ENCODE measurements at regions not wholly inside any gene's neighbourhood (a gene's known extent, or its start where the extent isn't known, plus 50 kb on each side); places are given as distances from the start of the nearest gene placed in this dataset.

GRCh38 chr3:66931699-66932098 is 66.4 kb upstream of the KBTBD8 start:
- TF ChIP-seq, protein P1, sequence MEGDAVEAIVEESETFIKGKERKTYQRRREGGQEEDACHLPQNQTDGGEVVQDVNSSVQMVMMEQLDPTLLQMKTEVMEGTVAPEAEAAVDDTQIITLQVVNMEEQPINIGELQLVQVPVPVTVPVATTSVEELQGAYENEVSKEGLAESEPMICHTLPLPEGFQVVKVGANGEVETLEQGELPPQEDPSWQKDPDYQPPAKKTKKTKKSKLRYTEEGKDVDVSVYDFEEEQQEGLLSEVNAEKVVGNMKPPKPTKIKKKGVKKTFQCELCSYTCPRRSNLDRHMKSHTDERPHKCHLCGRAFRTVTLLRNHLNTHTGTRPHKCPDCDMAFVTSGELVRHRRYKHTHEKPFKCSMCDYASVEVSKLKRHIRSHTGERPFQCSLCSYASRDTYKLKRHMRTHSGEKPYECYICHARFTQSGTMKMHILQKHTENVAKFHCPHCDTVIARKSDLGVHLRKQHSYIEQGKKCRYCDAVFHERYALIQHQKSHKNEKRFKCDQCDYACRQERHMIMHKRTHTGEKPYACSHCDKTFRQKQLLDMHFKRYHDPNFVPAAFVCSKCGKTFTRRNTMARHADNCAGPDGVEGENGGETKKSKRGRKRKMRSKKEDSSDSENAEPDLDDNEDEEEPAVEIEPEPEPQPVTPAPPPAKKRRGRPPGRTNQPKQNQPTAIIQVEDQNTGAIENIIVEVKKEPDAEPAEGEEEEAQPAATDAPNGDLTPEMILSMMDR (IDR thresholded peaks at IDR 0.05), result no peak
- no peak for TF ChIP-seq POLR2A (IDR thresholded peaks at IDR 0.05)
